OCI-LY7 (cell line): ENCODE measurements at regions not wholly inside any gene's neighbourhood (a gene's known extent, or its start where the extent isn't known, plus 50 kb on each side); places are given as distances from the start of the nearest gene placed in this dataset.

Source experiments
- BruUV-seq: library from RNA; stranded (reverse); fragments of 400-500 nt; replicated peaks from 2 replicates; lab custom pipeline; 2021; lab: Mats Ljungman, UMichigan
- CTCF ChIA-PET: fragments of 300-600 bp; sonication (Branson Sonifier 250); formaldehyde crosslinking; loops from one replicate; lab custom pipeline; 2022; ENCODE audit warnings: antibody characterized with exemption; ENCODE audit not compliant: unreplicated experiment; lab: Charles Lee
- POLR2A ChIA-PET: fragments of 300-600 bp; sonication (Branson Sonifier 250); formaldehyde crosslinking; loops from one replicate; lab custom pipeline; 2022; ENCODE audit warnings: antibody characterized with exemption; lab: Charles Lee
- DNase-seq: peaks from one replicate; pipeline ENCODE4 v3.0.0-alpha.2; 2015; ENCODE audit warnings: low spot score
- H2AFZ ChIP-seq: fragments of 200-600 bp; sonication (generic), shearing (Covaris generic); 2 replicates; pipeline ENCODE4 v1.6.1; 2014; ENCODE audit warnings: mild to moderate bottlenecking, antibody characterized with exemption, low read length, moderate library complexity
- H3K27ac ChIP-seq: fragments of 200-600 bp; sonication (generic); 2 replicates; pipeline ENCODE4 v1.5.1; 2014; ENCODE audit warnings: mixed run types, low read depth, mild to moderate bottlenecking, moderate library complexity, low read length, inconsistent platforms; ENCODE audit not compliant: poor library complexity, severe bottlenecking
- H3K36me3 ChIP-seq: fragments of 200-600 bp; sonication (generic); 2 replicates; pipeline ENCODE4 v1.6.1; 2014; ENCODE audit warnings: mild to moderate bottlenecking, antibody characterized with exemption, low read length, moderate library complexity, mixed read lengths; ENCODE audit not compliant: insufficient read depth
- H3K4me1 ChIP-seq: fragments of 200-600 bp; sonication (generic); 2 replicates; pipeline ENCODE4 v1.5.1; 2014; ENCODE audit warnings: mild to moderate bottlenecking, low read length; ENCODE audit not compliant: insufficient read depth, poor library complexity, severe bottlenecking
- H3K4me2 ChIP-seq: fragments of 200-600 bp; sonication (generic); 2 replicates; pipeline ENCODE4 v1.6.1; 2014; ENCODE audit warnings: mild to moderate bottlenecking, low read length
- H3K4me3 ChIP-seq: fragments of 200-600 bp; sonication (generic); 2 replicates; pipeline ENCODE4 v1.5.1; 2014; ENCODE audit warnings: mild to moderate bottlenecking, low read depth, low read length; ENCODE audit not compliant: poor library complexity, severe bottlenecking
- H3K79me2 ChIP-seq: fragments of 200-600 bp; sonication (generic); 2 replicates; pipeline ENCODE4 v1.6.1; 2016; ENCODE audit warnings: low read depth, mild to moderate bottlenecking, low read length, moderate library complexity, mixed read lengths; ENCODE audit not compliant: insufficient read depth
- H3K9me2 ChIP-seq: fragments of 200-600 bp; sonication (generic); 2 replicates; pipeline ENCODE4 v1.6.1; 2016; ENCODE audit warnings: mild to moderate bottlenecking, low read length, mixed read lengths; ENCODE audit not compliant: insufficient read depth
- H3K9me3 ChIP-seq: fragments of 200-600 bp; sonication (generic); 2 replicates; pipeline ENCODE4 v1.6.1; 2014; ENCODE audit warnings: mild to moderate bottlenecking, mixed run types, low read length, mixed read lengths
- H4K20me1 ChIP-seq: fragments of 200-600 bp; sonication (generic); 2 replicates; pipeline ENCODE4 v1.6.1; 2014; ENCODE audit warnings: mild to moderate bottlenecking, antibody characterized with exemption, low read length, moderate library complexity, mixed read lengths; ENCODE audit not compliant: insufficient read depth
- EZH2phosphoT487 ChIP-seq: fragments of 200-600 bp; sonication (generic); IDR thresholded peaks from 2 replicates; pipeline ENCODE4 v1.6.1; 2018; ENCODE audit warnings: low read depth, borderline replicate concordance, mild to moderate bottlenecking, mixed run types, antibody characterized with exemption, low read length, moderate library complexity, mixed read lengths
- intact Hi-C: fragments of 100-400 bp; cut with micrococcal nuclease; formaldehyde crosslinking; loops from one replicate; pipeline ENCODE4 v1.10.0; 2022; ENCODE audit not compliant: unreplicated experiment
- TF ChIP-seq, protein P1 (sequence below): fragments of 200-600 bp; sonication (generic); conservative IDR thresholded peaks from 2 replicates; pipeline ENCODE4 v1.5.1; 2014; ENCODE audit warnings: mild to moderate bottlenecking, antibody characterized with exemption, low read length, moderate library complexity, mixed read lengths

DNA sequence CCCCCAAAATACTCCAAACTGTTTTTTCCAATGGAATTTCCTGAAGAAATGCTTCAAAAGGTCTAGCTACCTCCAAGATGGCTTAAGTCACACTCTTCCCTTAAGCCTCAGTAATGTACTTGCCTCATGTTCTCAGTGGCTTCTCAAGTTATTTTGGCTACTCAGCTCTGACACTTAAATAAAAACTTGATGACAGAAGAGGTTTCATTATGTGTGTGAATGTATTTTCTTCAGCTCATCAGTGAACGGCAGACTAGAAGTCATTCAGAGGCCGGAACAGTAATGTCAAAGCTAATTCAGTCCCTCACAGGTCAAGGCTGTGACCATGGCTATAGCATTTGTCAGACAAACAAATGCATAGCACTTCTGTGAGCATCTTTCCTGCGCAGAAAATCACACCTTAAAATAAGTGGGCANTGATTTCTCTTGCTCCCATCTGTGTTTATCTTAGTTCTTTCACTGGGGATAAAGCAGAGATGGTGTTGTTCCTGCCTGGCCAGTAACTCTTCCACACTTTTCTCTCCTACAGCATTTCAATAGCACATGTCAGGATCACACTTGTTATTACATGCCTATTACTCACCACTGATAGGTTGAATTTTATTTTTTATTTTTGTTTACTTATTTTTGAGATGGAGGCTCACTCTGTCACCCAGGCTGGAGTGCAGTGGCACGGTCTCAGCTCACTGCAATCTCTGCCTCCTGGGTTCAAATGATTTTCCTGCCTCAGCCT lies 68.5 kb upstream of the PLCL2 start:
- no peak overlapping the region for H3K4me3 ChIP-seq
- H3K9me3 ChIP-seq, result peaks cover 6% of the 10 kb centered on the region; the same call in 1 of the 2 replicates
- H3K4me1 ChIP-seq, result peaks cover 9% of the 10 kb centered on the region
- no peaks in the 10 kb centered on the region for H4K20me1 ChIP-seq
- no peak overlapping the region for H3K27ac ChIP-seq
- H3K9me2 ChIP-seq, result no peaks in the 10 kb centered on the region
- DNase-seq, result no peak
- H3K36me3 ChIP-seq, result no peaks in the 10 kb centered on the region
- POLR2A ChIA-PET, result interaction anchor here (1.2 kb wide), 1 partner anchor 11 kb away, joined by 3 read pairs; no protein-coding TSS in a partner anchor
- intact Hi-C loops, result no loop called here
- CTCF ChIA-PET, result no interaction called here
- H3K4me2 ChIP-seq, result no peak overlapping the region
- no TSS peak for BruUV-seq
- peak overlapping the region; percentile 5; the same call in 1 of the 2 replicates for H2AFZ ChIP-seq
- TF ChIP-seq, protein P1, sequence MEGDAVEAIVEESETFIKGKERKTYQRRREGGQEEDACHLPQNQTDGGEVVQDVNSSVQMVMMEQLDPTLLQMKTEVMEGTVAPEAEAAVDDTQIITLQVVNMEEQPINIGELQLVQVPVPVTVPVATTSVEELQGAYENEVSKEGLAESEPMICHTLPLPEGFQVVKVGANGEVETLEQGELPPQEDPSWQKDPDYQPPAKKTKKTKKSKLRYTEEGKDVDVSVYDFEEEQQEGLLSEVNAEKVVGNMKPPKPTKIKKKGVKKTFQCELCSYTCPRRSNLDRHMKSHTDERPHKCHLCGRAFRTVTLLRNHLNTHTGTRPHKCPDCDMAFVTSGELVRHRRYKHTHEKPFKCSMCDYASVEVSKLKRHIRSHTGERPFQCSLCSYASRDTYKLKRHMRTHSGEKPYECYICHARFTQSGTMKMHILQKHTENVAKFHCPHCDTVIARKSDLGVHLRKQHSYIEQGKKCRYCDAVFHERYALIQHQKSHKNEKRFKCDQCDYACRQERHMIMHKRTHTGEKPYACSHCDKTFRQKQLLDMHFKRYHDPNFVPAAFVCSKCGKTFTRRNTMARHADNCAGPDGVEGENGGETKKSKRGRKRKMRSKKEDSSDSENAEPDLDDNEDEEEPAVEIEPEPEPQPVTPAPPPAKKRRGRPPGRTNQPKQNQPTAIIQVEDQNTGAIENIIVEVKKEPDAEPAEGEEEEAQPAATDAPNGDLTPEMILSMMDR, result no peak
- no peak for TF ChIP-seq EZH2phosphoT487
- H3K79me2 ChIP-seq, result no peaks in the 10 kb centered on the region

DNA sequence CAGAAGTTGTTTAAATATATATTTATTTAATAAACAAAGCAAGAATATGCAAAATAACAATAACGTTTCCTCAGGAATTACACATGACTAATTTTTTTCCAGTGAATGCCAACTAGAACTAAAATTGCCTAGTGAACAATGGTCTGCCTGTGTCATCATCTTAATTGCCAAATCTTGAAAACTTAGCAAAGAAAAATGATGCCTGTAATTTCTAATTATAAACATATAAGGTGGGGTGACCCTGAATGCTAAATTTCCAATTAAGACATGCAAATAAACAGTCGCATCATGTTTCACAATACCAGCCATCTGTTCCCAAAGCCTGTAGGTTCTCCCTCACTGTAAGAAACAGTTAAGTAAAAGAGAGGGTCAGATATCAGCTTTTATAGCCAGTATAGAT lies 67.6 kb upstream of the PLCL2 start:
- Histone ChIP-seq H3K9me2 (no peaks in the 10 kb centered on the region), H3K79me2 (no peaks in the 10 kb centered on the region), H3K4me3 (no peak overlapping the region), H3K27ac (no peak overlapping the region), H4K20me1 (no peaks in the 10 kb centered on the region), H3K36me3 (no peaks in the 10 kb centered on the region), H3K4me1 (peaks cover 9% of the 10 kb centered on the region), H2AFZ (no peak overlapping the region), H3K4me2 (no peak overlapping the region), H3K9me3 (peaks cover 6% of the 10 kb centered on the region; the same call in 1 of the 2 replicates)
- no peak for TF ChIP-seq EZH2phosphoT487
- TF ChIP-seq, protein P1, result no peak
- ChIA-PET POLR2A (no interaction called here), CTCF (no interaction called here)
- BruUV-seq, result no TSS peak
- intact Hi-C loops, result no loop called here
- no peak for DNase-seq

DNA sequence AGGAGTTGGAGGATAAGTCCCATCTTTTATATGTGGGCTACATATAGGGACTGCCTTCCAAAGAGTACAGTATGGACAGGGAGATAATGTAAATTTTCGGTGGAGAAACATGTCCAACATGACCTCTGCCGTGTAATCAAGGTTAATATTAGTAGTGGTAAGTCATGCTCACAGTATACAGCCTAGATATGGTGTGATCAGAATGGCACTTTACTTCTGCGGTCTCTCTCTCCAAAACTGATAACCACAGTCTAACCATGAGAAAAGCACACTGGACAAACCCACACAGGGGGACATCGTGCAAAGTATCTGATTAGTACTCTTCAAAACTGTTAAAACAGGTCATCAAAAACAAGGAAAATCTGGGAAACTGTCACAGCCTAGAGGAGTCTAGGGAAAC lies 66.6 kb upstream of the PLCL2 start:
- H3K79me2 ChIP-seq, result no peaks in the 10 kb centered on the region
- H2AFZ ChIP-seq, result no peak overlapping the region
- POLR2A ChIA-PET, result no interaction called here
- peaks cover 9% of the 10 kb centered on the region for H3K4me1 ChIP-seq
- H3K4me2 ChIP-seq, result no peak overlapping the region
- H3K4me3 ChIP-seq, result no peak overlapping the region
- H3K9me3 ChIP-seq, result peaks cover 6% of the 10 kb centered on the region; the same call in 1 of the 2 replicates
- no peak overlapping the region for H3K27ac ChIP-seq
- no peak for TF ChIP-seq EZH2phosphoT487
- TF ChIP-seq, protein P1, result no peak
- intact Hi-C loops, result no loop called here
- H3K9me2 ChIP-seq, result no peaks in the 10 kb centered on the region
- no peak for DNase-seq
- no TSS peak for BruUV-seq
- CTCF ChIA-PET, result no interaction called here
- no peaks in the 10 kb centered on the region for H3K36me3 ChIP-seq
- H4K20me1 ChIP-seq, result no peaks in the 10 kb centered on the region
